Heart left ventricle (tissue), 16 donors: ENCODE measurements at regions not wholly inside any gene's neighbourhood (a gene's known extent, or its start where the extent isn't known, plus 50 kb on each side); places are given as distances from the start of the nearest gene placed in this dataset.

Source experiments
- ATAC-seq, 4 donors: fragments of 200-7000 bp; cut with Tn5 transposase; one replicate each; pipeline ENCODE4 v1.9.1; 2020 to 2022; ENCODE audit warnings: moderate library complexity in 4 of 4, mild to moderate bottlenecking in 3 of 4, moderate number of reproducible peaks in 1 of 4
- DNase-seq, 5 donors: peaks; one replicate each; pipeline ENCODE4 v3.0.0-alpha.2; 2020
- H3K27ac ChIP-seq, 12 donors: fragments of 200-600 bp; sonication (generic) in 4 of 12; one replicate each; pipeline versions ENCODE4 v1.5.0 to v1.8.0; 2016 to 2022; ENCODE audit warnings: mild to moderate bottlenecking in 2 of 12
- H3K27me3 ChIP-seq, 9 donors: fragments of 200-600 bp; sonication (generic) in 2 of 9; one replicate each; pipeline versions ENCODE4 v1.5.1 to v1.8.0; 2016 to 2022; ENCODE audit warnings: mild to moderate bottlenecking in 3 of 9
- H3K36me3 ChIP-seq, 9 donors: fragments of 200-600 bp; sonication (generic) in 2 of 9; one replicate each; pipeline versions ENCODE4 v1.5.0 to v1.8.0; 2018 to 2022; ENCODE audit warnings: mild to moderate bottlenecking in 2 of 9
- H3K4me1 ChIP-seq, 12 donors: fragments of 200-600 bp; sonication (generic) in 4 of 12; one replicate each; pipeline versions ENCODE4 v1.5.0 to v1.8.0; 2016 to 2022; ENCODE audit warnings: mild to moderate bottlenecking in 3 of 12
- H3K4me3 ChIP-seq, 12 donors: fragments of 200-600 bp; sonication (generic) in 4 of 12; one replicate each; pipeline versions ENCODE4 v1.5.0 to v1.8.0; 2017 to 2022; ENCODE audit warnings: mild to moderate bottlenecking in 9 of 12, moderate library complexity in 4 of 12
- H3K9me3 ChIP-seq, 12 donors: fragments of 200-600 bp; sonication (generic) in 4 of 12; one replicate each; pipeline versions ENCODE4 v1.5.0 to v1.8.0; 2016 to 2022; ENCODE audit warnings: mild to moderate bottlenecking in 1 of 12
- POLR2A ChIP-seq, 2 donors: fragments of 450-650 bp; IDR thresholded peaks; one replicate each; pipeline ENCODE4 v1.6.1; 2017; ENCODE audit warnings: antibody characterized with exemption in 2 of 2, mild to moderate bottlenecking in 2 of 2, moderate library complexity in 2 of 2
- WGBS, 4 donors: extraction: QIAGEN DNeasy Blood & Tissue Kit in 2 of 4; methylation state at CpG; one replicate each; pipeline versions ENCODE4 v1.1.5 to v1.1.7; 2013 to 2018; 5-methylcytosine and 5-hydroxymethylcytosine counted together
- intact Hi-C, 10 donors: fragments of 100-400 bp; cut with DNase I; formaldehyde crosslinking; loops; one replicate each; pipeline versions ENCODE4 v1.11.1 to v1.14.2; 2022
- TF ChIP-seq, protein P1 (sequence below), 12 donors: fragments of 200-600 bp; sonication (generic) in 4 of 12; IDR thresholded peaks; one replicate each; pipeline versions ENCODE4 v1.5.0 to v1.8.0; 2018 to 2022; ENCODE audit warnings: antibody characterized with exemption in 12 of 12, mild to moderate bottlenecking in 5 of 12
- donor health status: ischemic (EF 13 %, LVEDD 7.1; RV severe dilation, severe dysfunction).
- donor health status: healthy with polysubstance abuse.
- donor health status: DM: no; HTN: yes; CAD: no.
- donor health status: DM: no; HTN: no; CAD: no.
- donor health status: ischemic (EF 25% LVEDD 6.9; RV normal size, moderate dysfunction).
- donor health status: ischemic (EF 25% LVEDD 5.7; RV mildly dilated, moderate dysfunction).
- donor health status: healthy.
- donor health status: DM: yes; HTN: yes; CAD: no.
- donor health status: ischemic (EF 35%, LVEDD 5.7; RV mildly dilated, moderate dysfunction).
- donor health status: nonischemic (EF 11% LVEDD 7.7; RV severe dilation, severe dysfunction).
- donor health status: DM: yes; HTN: yes; CAD: no.
- donor health status: PGD.
- donor health status: ischemic (EF 29% LVEDD 5.4; RV normal size, mild dysfunction).
- donor health status: nonischemic (EF 23%, LVEDD 6.1; RV moderate dilation, normal function).

DNA sequence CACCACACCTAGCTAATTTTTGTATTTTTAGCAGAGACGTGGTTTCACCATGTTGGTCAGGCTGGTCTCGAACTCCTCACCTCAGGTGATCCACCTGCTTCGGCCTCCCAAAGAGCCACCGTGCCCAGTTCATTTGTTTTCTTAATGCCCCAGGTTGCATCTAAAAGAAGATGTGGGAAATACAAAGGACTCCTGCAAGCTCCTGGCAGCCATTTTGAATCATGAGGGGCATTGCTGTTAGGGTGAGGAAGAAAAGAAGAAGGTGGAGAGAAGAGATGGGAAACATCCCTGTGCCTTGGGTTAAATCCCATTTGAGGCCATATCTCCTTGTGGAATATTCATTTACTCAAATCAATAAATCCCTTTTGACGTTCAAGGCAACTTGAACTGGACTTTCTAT lies 365.3 kb upstream of the ERCC4 start:
- no peaks in the 10 kb centered on the region for H3K9me3 ChIP-seq
- DNase-seq, result no peak
- no peaks in the 10 kb centered on the region for H3K4me1 ChIP-seq
- no peaks in the 10 kb centered on the region for H3K36me3 ChIP-seq
- no peak overlapping the region for H3K4me3 ChIP-seq
- ATAC-seq, result no peak
- 85 to 88% (median 87%) methylated on average over 5 of the region's 5 CpGs for WGBS, 4 donors
- no peak for TF ChIP-seq POLR2A (IDR thresholded peaks at IDR 0.05)
- TF ChIP-seq, protein P1, sequence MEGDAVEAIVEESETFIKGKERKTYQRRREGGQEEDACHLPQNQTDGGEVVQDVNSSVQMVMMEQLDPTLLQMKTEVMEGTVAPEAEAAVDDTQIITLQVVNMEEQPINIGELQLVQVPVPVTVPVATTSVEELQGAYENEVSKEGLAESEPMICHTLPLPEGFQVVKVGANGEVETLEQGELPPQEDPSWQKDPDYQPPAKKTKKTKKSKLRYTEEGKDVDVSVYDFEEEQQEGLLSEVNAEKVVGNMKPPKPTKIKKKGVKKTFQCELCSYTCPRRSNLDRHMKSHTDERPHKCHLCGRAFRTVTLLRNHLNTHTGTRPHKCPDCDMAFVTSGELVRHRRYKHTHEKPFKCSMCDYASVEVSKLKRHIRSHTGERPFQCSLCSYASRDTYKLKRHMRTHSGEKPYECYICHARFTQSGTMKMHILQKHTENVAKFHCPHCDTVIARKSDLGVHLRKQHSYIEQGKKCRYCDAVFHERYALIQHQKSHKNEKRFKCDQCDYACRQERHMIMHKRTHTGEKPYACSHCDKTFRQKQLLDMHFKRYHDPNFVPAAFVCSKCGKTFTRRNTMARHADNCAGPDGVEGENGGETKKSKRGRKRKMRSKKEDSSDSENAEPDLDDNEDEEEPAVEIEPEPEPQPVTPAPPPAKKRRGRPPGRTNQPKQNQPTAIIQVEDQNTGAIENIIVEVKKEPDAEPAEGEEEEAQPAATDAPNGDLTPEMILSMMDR (IDR thresholded peaks at IDR 0.05), result no peak
- intact Hi-C loops, result loop anchor here in 1 of 10 donors (10.0 kb wide), 1 partner anchor 60 kb away; no protein-coding TSS in a partner anchor
- no peak overlapping the region for H3K27ac ChIP-seq
- H3K27me3 ChIP-seq, result peaks cover 0 to 23% (median 0%) of the 10 kb centered on the region in 9 donors

DNA sequence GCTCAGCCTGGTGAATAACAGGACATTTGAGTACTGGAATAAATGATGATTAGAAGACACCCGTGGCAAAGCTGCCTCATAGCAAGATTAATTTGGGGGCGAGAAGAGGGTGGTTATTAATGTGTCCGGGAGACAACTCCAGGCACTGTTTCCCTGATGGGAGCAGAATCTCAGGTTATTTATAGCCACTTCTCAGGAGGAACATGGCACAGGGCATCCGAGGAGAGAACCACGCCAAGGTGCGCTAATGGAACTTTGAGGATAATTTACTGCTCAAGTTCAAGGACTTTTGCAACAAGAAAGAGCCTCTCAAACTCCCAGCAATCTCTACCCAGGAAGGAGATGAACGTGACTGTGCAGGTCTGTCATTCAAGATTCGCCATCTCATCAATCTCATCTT lies 362.5 kb upstream of the ERCC4 start:
- Histone ChIP-seq H3K36me3 (no peaks in the 10 kb centered on the region), H3K27ac (no peak overlapping the region), H3K4me1 (no peaks in the 10 kb centered on the region), H3K4me3 (no peak overlapping the region), H3K27me3 (peaks cover 0 to 29% (median 0%) of the 10 kb centered on the region in 9 donors), H3K9me3 (no peaks in the 10 kb centered on the region)
- ATAC-seq (no peak), DNase-seq (no peak)
- 66 to 76% (median 74%) methylated on average over 8 of the region's 8 CpGs for WGBS, 4 donors
- TF ChIP-seq, protein P1 (IDR thresholded peaks at IDR 0.05), result no peak
- TF ChIP-seq POLR2A (IDR thresholded peaks at IDR 0.05), result no peak
- intact Hi-C loops, result loop anchor here in 1 of 10 donors (10.0 kb wide), 1 partner anchor 63 kb away; no protein-coding TSS in a partner anchor

DNA sequence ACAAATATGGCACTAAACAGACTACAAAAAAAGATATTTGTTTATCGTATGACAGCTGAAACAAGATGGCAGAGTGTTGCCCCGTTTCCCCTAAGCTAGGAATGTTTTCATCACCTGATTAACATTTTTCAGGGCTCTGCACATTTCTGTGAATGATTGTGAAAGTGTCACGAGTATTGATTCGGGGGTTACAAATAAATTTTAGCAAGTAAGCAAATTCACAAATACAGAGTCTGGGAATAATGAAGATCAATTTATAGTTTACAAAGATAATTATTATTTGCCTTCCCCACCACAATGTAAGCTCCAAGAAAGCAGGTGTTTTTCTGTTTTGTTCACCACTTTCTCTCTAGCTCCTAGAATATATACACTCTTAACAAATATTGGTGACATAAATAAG lies 361.2 kb upstream of the ERCC4 start:
- H3K27me3 ChIP-seq, result peaks cover 0 to 29% (median 0%) of the 10 kb centered on the region in 9 donors
- TF ChIP-seq, protein P1 (IDR thresholded peaks at IDR 0.05), result no peak
- no peak for TF ChIP-seq POLR2A (IDR thresholded peaks at IDR 0.05)
- H3K4me1 ChIP-seq, result no peaks in the 10 kb centered on the region
- no peak for ATAC-seq
- intact Hi-C loops, result loop anchor here in 1 of 10 donors (10.0 kb wide), 1 partner anchor 64 kb away; no protein-coding TSS in a partner anchor
- H3K36me3 ChIP-seq, result no peaks in the 10 kb centered on the region
- WGBS, 4 donors, result 63 to 71% (median 66%) methylated on average over 4 of the region's 4 CpGs
- H3K27ac ChIP-seq, result no peak overlapping the region
- DNase-seq, result no peak
- H3K4me3 ChIP-seq, result no peak overlapping the region
- no peaks in the 10 kb centered on the region for H3K9me3 ChIP-seq

DNA sequence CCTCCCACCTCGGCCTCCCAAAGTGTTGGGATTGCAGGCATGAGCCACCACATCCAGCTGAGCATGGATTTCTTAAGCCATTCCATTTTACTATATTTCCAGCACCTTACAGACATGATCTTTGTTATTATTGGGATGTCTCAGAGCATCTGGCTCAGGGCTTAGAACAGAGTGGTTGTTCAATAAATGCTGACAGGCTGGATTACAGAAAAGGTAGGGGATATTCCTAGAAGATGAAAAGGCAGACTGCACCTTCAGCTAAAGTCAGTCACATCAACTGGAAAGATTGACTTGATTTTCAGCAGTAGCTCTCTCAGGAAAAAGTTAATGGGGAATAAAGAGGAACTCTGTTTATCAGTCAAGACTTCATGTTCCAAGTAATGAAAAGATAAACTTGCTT lies 360.3 kb upstream of the ERCC4 start:
- no peaks in the 10 kb centered on the region for H3K9me3 ChIP-seq
- WGBS, 4 donors, result 53 to 62% (median 56%) methylated on average over 1 of the region's 1 CpG
- H3K27me3 ChIP-seq, result peaks cover 0 to 26% (median 0%) of the 10 kb centered on the region in 9 donors
- H3K4me1 ChIP-seq, result no peaks in the 10 kb centered on the region
- no peak for TF ChIP-seq POLR2A (IDR thresholded peaks at IDR 0.05)
- TF ChIP-seq, protein P1 (IDR thresholded peaks at IDR 0.05), result no peak
- no peaks in the 10 kb centered on the region for H3K36me3 ChIP-seq
- no peak overlapping the region for H3K4me3 ChIP-seq
- intact Hi-C loops, result loop anchor here in 1 of 10 donors (10.0 kb wide), 1 partner anchor 65 kb away; no protein-coding TSS in a partner anchor
- no peak for ATAC-seq
- no peak overlapping the region for H3K27ac ChIP-seq
- no peak for DNase-seq
